ENCODE measurements at regions not wholly inside any gene's neighbourhood (a gene's known extent, or its start where the extent isn't known, plus 50 kb on each side); places are given as distances from the start of the nearest gene placed in this dataset.
A peak's percentile ranks its signal among the peaks of the same experiment; 100 is the strongest.
"Not testable (repeated sequence)": the region's sequence is repeated elsewhere in the genome, so short reads cannot be mapped to it uniquely, and the experiment has no call there.

- no peak overlapping the region for H3K4me3 ChIP-seq (ENCODE audit: low read depth, low read length)
- DNase-seq (ENCODE audit: low read depth): no peak
- TF ChIP-seq, protein P1, sequence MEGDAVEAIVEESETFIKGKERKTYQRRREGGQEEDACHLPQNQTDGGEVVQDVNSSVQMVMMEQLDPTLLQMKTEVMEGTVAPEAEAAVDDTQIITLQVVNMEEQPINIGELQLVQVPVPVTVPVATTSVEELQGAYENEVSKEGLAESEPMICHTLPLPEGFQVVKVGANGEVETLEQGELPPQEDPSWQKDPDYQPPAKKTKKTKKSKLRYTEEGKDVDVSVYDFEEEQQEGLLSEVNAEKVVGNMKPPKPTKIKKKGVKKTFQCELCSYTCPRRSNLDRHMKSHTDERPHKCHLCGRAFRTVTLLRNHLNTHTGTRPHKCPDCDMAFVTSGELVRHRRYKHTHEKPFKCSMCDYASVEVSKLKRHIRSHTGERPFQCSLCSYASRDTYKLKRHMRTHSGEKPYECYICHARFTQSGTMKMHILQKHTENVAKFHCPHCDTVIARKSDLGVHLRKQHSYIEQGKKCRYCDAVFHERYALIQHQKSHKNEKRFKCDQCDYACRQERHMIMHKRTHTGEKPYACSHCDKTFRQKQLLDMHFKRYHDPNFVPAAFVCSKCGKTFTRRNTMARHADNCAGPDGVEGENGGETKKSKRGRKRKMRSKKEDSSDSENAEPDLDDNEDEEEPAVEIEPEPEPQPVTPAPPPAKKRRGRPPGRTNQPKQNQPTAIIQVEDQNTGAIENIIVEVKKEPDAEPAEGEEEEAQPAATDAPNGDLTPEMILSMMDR (IDR thresholded peaks at IDR 0.05; ENCODE audit: low read depth, low read length, missing control alignments): no peak
These were observed 2695.0 kb upstream of the DEFB115 start for GRCh38 chr20:28562510-28562898.

- not testable (repeated sequence) for H3K4me3 ChIP-seq (ENCODE audit: low read depth, low read length); DNase-seq (ENCODE audit: low read depth)
These were observed 2694.5 kb upstream of the DEFB115 start for GRCh38 chr20:28562899-28563521.

DNA sequence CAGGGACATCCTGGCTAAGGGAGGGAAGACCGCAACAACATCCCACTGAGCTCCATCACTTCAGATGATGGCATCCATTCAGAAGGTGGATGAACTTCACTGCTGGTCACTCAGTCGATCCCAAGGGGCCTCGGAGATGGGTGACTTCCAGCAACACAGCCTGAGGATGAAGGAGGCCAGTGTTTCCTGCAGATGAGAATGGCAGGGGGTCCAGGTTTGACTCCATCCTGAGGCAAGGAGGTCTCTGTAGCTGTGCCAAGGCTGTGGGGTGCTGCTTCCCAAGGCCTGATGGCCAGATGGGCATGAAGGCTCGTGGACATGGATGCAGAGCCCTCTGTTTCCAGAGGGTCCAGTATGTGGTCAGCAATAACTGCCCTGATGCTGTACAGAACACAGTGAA is 2693.4 kb upstream of the DEFB115 start:
- DNase-seq (ENCODE audit: low read depth); H3K4me3 ChIP-seq (ENCODE audit: low read depth, low read length): not testable (repeated sequence)

GRCh38 chr20:28564688-28565463 is 2692.6 kb upstream of the DEFB115 start:
- H3K4me3 ChIP-seq (ENCODE audit: low read depth, low read length); DNase-seq (ENCODE audit: low read depth): not testable (repeated sequence)

DNA sequence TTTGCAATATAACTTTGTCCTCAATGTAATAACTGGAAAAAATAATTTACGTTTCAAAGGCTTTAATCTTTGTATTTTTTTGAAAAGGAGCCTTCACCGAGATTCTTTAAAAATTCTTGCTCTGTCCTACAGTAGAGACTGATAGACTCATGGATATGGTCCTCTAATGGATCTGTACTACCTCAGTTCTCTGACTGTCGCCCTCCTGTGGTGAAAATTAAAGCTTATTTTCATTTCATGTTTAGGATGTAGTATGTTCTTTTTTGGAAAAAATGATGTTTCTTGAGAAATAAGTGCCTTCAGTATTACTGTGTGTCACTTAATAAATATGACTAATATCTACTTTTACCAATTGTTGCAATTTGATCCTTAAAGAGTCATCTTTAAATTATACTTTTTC is 2681.5 kb upstream of the DEFB115 start:
- not testable (repeated sequence) for DNase-seq (ENCODE audit: low read depth); H3K4me3 ChIP-seq (ENCODE audit: low read depth, low read length)

DNA sequence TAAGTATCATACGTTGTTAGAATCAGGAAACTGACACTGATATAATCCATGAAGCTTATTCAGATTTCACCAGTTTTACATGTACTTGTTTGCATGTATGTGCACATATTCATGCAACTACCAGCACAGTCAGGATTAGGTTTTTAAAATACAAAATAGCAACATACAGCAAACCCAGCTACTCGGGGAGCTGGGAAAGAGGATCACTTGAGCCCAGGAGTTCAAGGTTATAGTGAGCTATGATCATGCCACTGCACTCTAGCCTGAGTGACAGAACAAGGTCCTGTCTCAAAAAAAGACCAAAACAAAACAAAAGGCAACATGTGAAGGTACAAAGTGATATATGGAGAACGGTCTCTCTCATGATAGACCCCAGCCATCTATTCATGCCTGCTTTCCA is 2665.8 kb upstream of the DEFB115 start:
- not testable (repeated sequence) for DNase-seq (ENCODE audit: low read depth); H3K4me3 ChIP-seq (ENCODE audit: low read depth, low read length)

GRCh38 chr20:28593383-28593782 is 2664.1 kb upstream of the DEFB115 start:
- H3K4me3 ChIP-seq (ENCODE audit: low read depth, low read length); DNase-seq (ENCODE audit: low read depth): not testable (repeated sequence)

DNA sequence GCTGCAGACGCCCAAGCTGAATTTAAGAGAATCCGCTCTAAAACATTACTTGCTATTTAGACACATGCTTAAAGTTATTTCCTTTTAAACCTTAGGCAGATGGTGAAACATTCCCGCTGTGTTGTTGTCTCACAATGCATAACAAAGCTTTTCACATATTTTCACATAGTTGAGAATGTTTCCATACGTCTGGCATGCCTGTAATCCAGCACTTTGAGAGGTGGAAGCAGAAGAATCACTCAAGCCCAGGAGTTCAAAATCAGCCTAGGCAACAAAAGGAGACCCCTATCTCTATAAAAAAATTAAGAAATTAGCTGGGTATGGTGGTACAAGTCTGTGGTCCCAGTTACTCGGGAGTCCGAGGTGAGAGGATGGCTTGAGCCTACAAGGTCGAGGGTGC is 2663.0 kb upstream of the DEFB115 start:
- not testable (repeated sequence) for H3K4me3 ChIP-seq (ENCODE audit: low read depth, low read length); DNase-seq (ENCODE audit: low read depth)

- H3K4me3 ChIP-seq (ENCODE audit: low read depth, low read length): peak overlapping the region; percentile 88
- DNase-seq (ENCODE audit: low read depth): not testable (repeated sequence)
These were observed 2655.5 kb upstream of the DEFB115 start for GRCh38 chr20:28602006-28602402.

GRCh38 chr20:28602403-28603217 is 2654.9 kb upstream of the DEFB115 start:
- peak; percentile 76 for DNase-seq (ENCODE audit: low read depth)
- H3K4me3 ChIP-seq (ENCODE audit: low read depth, low read length): peak overlapping the region; percentile 88

DNA sequence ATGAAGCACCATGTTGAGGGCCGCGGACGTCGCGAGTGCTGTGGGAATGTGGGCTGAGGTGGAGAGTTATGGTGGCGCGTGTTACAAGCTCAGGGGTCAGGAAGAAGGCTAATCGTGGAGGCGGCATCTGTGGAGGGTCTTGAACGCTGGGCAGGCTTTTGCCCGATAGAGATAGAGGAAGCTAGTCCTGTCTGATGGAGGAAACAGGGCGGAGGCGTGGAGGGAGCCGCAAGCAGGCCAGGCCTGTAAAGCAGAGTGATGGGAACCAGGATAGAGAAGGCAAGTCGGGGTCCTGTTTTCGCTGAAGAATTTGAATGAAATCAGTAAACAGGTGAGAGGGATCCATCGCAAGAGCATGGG is 2654.3 kb upstream of the DEFB115 start:
- H3K4me3 ChIP-seq (ENCODE audit: low read depth, low read length): peak overlapping the region; percentile 88
- DNase-seq (ENCODE audit: low read depth): not testable (repeated sequence)

More at GRCh38 chr20:28602403-28603217, 2654.9 kb upstream of the DEFB115 start:
- TF ChIP-seq, protein P1 (IDR thresholded peaks at IDR 0.05; ENCODE audit: low read depth, low read length, missing control alignments): peak; percentile 82

- DNase-seq (ENCODE audit: low read depth): no peak
- H3K4me3 ChIP-seq (ENCODE audit: low read depth, low read length): no peak overlapping the region
- TF ChIP-seq, protein P1 (IDR thresholded peaks at IDR 0.05; ENCODE audit: low read depth, low read length, missing control alignments): no peak
These were observed 2641.1 kb upstream of the DEFB115 start for GRCh38 chr20:28616354-28616753.

- H3K4me3 ChIP-seq (ENCODE audit: low read depth, low read length); DNase-seq (ENCODE audit: low read depth): not testable (repeated sequence)
These were observed 2637.4 kb upstream of the DEFB115 start for GRCh38 chr20:28619956-28620651.

DNA sequence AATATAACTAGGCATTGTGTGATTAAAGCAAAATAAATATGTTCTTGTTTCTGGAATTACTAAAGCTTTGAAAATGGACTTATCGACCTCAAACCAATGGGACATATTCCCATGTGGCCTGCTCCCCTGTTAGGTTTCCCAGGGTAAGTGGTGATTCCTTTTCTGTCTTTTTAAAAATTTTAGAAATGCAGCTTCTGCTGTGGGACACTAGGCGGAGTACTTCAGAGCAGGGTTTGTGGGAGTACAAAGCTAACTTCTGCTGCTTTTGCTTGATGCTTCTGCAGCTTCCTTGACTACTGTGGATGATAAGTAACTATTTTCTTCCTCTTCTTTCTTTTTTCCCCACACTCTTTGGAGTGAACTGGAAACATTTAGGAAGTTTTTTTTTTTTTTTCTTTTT is 2632.4 kb upstream of the DEFB115 start:
- not testable (repeated sequence) for DNase-seq (ENCODE audit: low read depth); H3K4me3 ChIP-seq (ENCODE audit: low read depth, low read length)

DNA sequence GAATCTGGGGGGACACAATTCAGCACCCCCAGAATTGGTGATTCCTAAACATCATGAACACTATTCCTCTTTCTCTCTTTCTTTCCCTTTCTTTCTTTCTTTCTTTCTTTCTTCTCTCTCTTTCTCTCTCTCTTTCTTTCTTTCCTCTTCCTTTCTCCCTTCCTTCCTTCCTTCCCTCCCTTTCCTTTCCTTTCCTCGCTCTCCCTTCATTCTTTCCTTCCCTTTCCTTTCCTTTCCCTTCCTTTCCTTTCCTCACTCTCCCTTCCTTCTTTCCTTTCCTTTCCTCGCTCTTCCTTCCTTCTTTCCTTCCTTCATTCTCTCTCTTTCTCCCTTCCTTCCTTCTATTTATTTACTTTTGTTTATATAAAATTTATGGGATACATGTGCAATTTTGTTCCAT is 2616.6 kb upstream of the DEFB115 start:
- DNase-seq (ENCODE audit: low read depth): not testable (repeated sequence)

More for the DNA sequence above, 2616.6 kb upstream of the DEFB115 start:
- H3K4me3 ChIP-seq (ENCODE audit: low read depth, low read length): not testable (repeated sequence)
